ENCODE measurements at regions not wholly inside any gene's neighbourhood (a gene's known extent, or its start where the extent isn't known, plus 50 kb on each side); places are given as distances from the start of the nearest gene placed in this dataset.
A peak's percentile ranks its signal among the peaks of the same experiment; 100 is the strongest.

DNA sequence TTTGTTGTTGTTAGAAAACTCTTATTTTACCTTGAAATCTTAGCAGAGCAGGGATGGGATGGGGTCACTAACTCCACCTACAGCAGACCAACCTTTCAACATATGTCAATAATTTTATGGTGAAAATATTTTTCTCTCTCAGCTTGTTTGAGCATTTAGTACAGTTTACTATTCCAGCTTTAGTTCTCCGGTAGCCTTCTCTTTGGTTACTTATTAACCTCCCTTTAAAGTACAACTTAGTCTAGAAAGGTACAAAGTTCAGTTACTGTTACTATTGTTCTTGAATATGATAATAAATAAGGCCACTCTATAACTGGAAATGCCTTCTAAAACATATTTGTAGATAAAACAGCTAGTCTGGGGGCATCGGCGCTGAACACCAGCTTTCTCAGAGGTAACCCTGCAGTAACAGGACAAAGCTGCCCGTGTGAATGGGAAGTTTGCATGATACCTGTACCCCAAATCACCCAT, 233.3 kb downstream of the PCSK1 start:
- Histone ChIP-seq H3K4me2 (ENCODE audit: control insufficient read depth, insufficient read depth) (no peak overlapping the region), H3K4me1 (ENCODE audit: control insufficient read depth, insufficient read depth, low read length) (no peaks in the 10 kb centered on the region), H3K27ac (ENCODE audit: control insufficient read depth, insufficient read depth) (no peak overlapping the region), H3K9me3 (replicated peaks; ENCODE audit: control insufficient read depth, insufficient read depth, low read length) (no peaks in the 10 kb centered on the region), H3K4me3 (no peak overlapping the region), H2AFZ (ENCODE audit: control insufficient read depth, low read depth, low read length) (no peak overlapping the region), H3K36me3 (ENCODE audit: control insufficient read depth in 2 of 2, insufficient read depth in 2 of 2, low read length in 1 of 2) (no peaks in the 10 kb centered on the region), H3K79me2 (ENCODE audit: control insufficient read depth, insufficient read depth, low read length) (no peaks in the 10 kb centered on the region), H3K9ac (ENCODE audit: control insufficient read depth, insufficient read depth, low read length) (no peak overlapping the region), H3K27me3 (replicated peaks in 1 of 2; ENCODE audit: control insufficient read depth in 2 of 2, insufficient read depth in 2 of 2, low read length in 1 of 2) (no peaks in the 10 kb centered on the region), H4K20me1 (ENCODE audit: control insufficient read depth, insufficient read depth) (no peaks in the 10 kb centered on the region)
- BruUV-seq (replicated peaks): no TSS peak
- TF ChIP-seq POLR2A (IDR thresholded peaks at IDR 0.05; ENCODE audit: low read depth, low read length) (no peak), JUNB (IDR thresholded peaks at IDR 0.05) (no peak), RAD21 (IDR thresholded peaks at IDR 0.05; ENCODE audit: insufficient read depth, low read depth, low read length) (no peak), ZNF384 (IDR thresholded peaks at IDR 0.05; ENCODE audit: borderline replicate concordance, low read depth, low read length) (no peak), SMAD5 (IDR thresholded peaks at IDR 0.05; ENCODE audit: low read depth) (no peak), ZSCAN29 (IDR thresholded peaks at IDR 0.05) (no peak), NFYB (IDR thresholded peaks at IDR 0.05; ENCODE audit: insufficient read depth, low read depth, low read length) (no peak), MTA2 (IDR thresholded peaks at IDR 0.05; ENCODE audit: low read depth) (no peak), SMAD1 (IDR thresholded peaks at IDR 0.05; ENCODE audit: low read depth, partially characterized antibody) (no peak)
- TF ChIP-seq, protein P1, sequence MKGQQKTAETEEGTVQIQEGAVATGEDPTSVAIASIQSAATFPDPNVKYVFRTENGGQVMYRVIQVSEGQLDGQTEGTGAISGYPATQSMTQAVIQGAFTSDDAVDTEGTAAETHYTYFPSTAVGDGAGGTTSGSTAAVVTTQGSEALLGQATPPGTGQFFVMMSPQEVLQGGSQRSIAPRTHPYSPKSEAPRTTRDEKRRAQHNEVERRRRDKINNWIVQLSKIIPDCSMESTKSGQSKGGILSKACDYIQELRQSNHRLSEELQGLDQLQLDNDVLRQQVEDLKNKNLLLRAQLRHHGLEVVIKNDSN (IDR thresholded peaks at IDR 0.05; ENCODE audit: borderline replicate concordance, extremely low read length, insufficient read depth, low read depth, low read length): no peak
- TF ChIP-seq, protein P2, sequence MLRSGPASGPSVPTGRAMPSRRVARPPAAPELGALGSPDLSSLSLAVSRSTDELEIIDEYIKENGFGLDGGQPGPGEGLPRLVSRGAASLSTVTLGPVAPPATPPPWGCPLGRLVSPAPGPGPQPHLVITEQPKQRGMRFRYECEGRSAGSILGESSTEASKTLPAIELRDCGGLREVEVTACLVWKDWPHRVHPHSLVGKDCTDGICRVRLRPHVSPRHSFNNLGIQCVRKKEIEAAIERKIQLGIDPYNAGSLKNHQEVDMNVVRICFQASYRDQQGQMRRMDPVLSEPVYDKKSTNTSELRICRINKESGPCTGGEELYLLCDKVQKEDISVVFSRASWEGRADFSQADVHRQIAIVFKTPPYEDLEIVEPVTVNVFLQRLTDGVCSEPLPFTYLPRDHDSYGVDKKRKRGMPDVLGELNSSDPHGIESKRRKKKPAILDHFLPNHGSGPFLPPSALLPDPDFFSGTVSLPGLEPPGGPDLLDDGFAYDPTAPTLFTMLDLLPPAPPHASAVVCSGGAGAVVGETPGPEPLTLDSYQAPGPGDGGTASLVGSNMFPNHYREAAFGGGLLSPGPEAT (IDR thresholded peaks at IDR 0.05; ENCODE audit: low read depth): no peak
- TF ChIP-seq, protein P3, sequence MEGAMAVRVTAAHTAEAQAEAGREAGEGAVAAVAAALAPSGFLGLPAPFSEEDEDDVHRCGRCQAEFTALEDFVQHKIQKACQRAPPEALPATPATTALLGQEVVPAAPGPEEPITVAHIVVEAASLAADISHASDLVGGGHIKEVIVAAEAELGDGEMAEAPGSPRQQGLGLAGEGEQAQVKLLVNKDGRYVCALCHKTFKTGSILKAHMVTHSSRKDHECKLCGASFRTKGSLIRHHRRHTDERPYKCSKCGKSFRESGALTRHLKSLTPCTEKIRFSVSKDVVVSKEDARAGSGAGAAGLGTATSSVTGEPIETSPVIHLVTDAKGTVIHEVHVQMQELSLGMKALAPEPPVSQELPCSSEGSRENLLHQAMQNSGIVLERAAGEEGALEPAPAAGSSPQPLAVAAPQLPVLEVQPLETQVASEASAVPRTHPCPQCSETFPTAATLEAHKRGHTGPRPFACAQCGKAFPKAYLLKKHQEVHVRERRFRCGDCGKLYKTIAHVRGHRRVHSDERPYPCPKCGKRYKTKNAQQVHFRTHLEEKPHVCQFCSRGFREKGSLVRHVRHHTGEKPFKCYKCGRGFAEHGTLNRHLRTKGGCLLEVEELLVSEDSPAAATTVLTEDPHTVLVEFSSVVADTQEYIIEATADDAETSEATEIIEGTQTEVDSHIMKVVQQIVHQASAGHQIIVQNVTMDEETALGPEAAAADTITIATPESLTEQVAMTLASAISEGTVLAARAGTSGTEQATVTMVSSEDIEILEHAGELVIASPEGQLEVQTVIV (IDR thresholded peaks at IDR 0.05; ENCODE audit: borderline replicate concordance, partially characterized antibody): no peak
- TF ChIP-seq, protein P4, sequence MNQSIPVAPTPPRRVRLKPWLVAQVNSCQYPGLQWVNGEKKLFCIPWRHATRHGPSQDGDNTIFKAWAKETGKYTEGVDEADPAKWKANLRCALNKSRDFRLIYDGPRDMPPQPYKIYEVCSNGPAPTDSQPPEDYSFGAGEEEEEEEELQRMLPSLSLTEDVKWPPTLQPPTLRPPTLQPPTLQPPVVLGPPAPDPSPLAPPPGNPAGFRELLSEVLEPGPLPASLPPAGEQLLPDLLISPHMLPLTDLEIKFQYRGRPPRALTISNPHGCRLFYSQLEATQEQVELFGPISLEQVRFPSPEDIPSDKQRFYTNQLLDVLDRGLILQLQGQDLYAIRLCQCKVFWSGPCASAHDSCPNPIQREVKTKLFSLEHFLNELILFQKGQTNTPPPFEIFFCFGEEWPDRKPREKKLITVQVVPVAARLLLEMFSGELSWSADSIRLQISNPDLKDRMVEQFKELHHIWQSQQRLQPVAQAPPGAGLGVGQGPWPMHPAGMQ (IDR thresholded peaks at IDR 0.05; ENCODE audit: borderline replicate concordance): no peak
- SMC1A ChIA-PET (ENCODE audit: uncharacterized antibody, unreplicated experiment): interaction anchor here (1.0 to 3.6 kb wide), 12 partner anchors 9 to 331 kb away, joined by 3 to 21 read pairs (median 3); no protein-coding TSS in a partner anchor
- RAD21 ChIA-PET (ENCODE audit: unreplicated experiment): interaction anchor here (1.0 to 1.5 kb wide), 4 partner anchors 11 to 315 kb away, joined by 3 to 4 read pairs (median 3); no protein-coding TSS in a partner anchor
- DNase-seq (ENCODE audit: low read depth, low spot score) (no peak), FAIRE-seq (no peak), ATAC-seq (peak; percentile 31)
- POLR2A ChIA-PET: interaction anchor here (1.1 to 1.6 kb wide), 2 partner anchors 16 to 227 kb away, joined by 3 to 5 read pairs; no protein-coding TSS in a partner anchor
- CTCF ChIA-PET: interaction anchor here (0.8 to 1.3 kb wide), 6 partner anchors 9 to 226 kb away, joined by 3 to 4 read pairs (median 3); no protein-coding TSS in a partner anchor
- intact Hi-C loops (cut with micrococcal nuclease; ENCODE audit: unreplicated experiment): no loop called here
- WGBS (ENCODE audit: insufficient coverage, insufficient replicate concordance, low lambda C conversion rate, missing lambda C conversion rate): 75% methylated on average over 4 of the region's 4 CpGs
- in situ Hi-C loops (cut with MboI): no loop called here
